Gastrocnemius medialis (tissue), 4 donors: ENCODE measurements at regions not wholly inside any gene's neighbourhood (a gene's known extent, or its start where the extent isn't known, plus 50 kb on each side); places are given as distances from the start of the nearest gene placed in this dataset.

Source experiments
- ATAC-seq, 2 donors: fragments of 150-250 bp; one replicate each; pipeline ENCODE4 v1.9.1; 2016
- DNase-seq, 2 donors: peaks; one replicate each; pipeline ENCODE4 v3.0.0-alpha.2; 2019
- H3K27ac ChIP-seq, 4 donors: fragments of 200-600 bp; sonication (generic); 1 replicate in 1 of 4; 2 replicates in 3 of 4; pipeline ENCODE4 v1.5.1; 2016 to 2018; ENCODE audit warnings: mild to moderate bottlenecking in 2 of 4, moderate library complexity in 1 of 4
- H3K27me3 ChIP-seq, 3 donors: fragments of 200-600 bp; sonication (generic) in 2 of 3; 1 replicate in 1 of 3; 2 replicates in 2 of 3; pipeline versions ENCODE4 v1.5.1 to v1.6.0; 2016 to 2019; ENCODE audit warnings: mild to moderate bottlenecking in 1 of 3, moderate library complexity in 1 of 3
- H3K36me3 ChIP-seq, 2 donors: fragments of 200-600 bp; sonication (generic) in 1 of 2; one replicate each; pipeline ENCODE4 v1.5.1; 2017 to 2018
- H3K4me1 ChIP-seq, 2 donors: fragments of 200-600 bp; sonication (generic) in 1 of 2; one replicate each; pipeline ENCODE4 v1.5.1; 2016 to 2017; ENCODE audit warnings: mild to moderate bottlenecking in 2 of 2
- H3K4me3 ChIP-seq, 4 donors: fragments of 200-600 bp; sonication (generic) in 3 of 4; 1 replicate in 1 of 4; 2 replicates in 3 of 4; pipeline ENCODE4 v1.5.1; 2016 to 2019; ENCODE audit warnings: mild to moderate bottlenecking in 2 of 4
- H3K9me3 ChIP-seq, 3 donors: fragments of 200-600 bp; sonication (generic) in 2 of 3; 1 replicate in 1 of 3; 2 replicates in 2 of 3; pipeline ENCODE4 v1.5.1; 2016 to 2019
- POLR2A ChIP-seq, 2 donors: fragments of 450-650 bp; IDR thresholded peaks; one replicate each; pipeline ENCODE4 v1.6.1; 2017; ENCODE audit warnings: antibody characterized with exemption in 2 of 2, mild to moderate bottlenecking in 2 of 2, moderate library complexity in 2 of 2
- in situ Hi-C, 4 donors: fragments of 200-750 bp; cut with MboI; loops; one replicate each; pipeline versions ENCODE4 v1.15.0 to v1.8.0; 2017; ENCODE audit warnings: low sequenced_read_pairs in 4 of 4
- intact Hi-C: fragments of 100-400 bp; cut with DNase I; formaldehyde crosslinking; loops from one replicate; pipeline ENCODE4 v1.15.1; 2023; ENCODE audit warnings: low total_unique reads
- TF ChIP-seq, protein P1 (sequence below), 5 experiments: fragments of 450-650 bp in 3 of 5; fragments of 200-600 bp in 2 of 5; sonication (generic) in 2 of 5; IDR thresholded peaks in 4 of 5; conservative IDR thresholded peaks in 1 of 5; 1 replicate in 4 of 5; 2 replicates in 1 of 5; pipeline ENCODE4 v1.5.1; 2016 to 2019; ENCODE audit warnings: antibody characterized with exemption in 5 of 5, mild to moderate bottlenecking in 3 of 5, moderate library complexity in 3 of 5

DNA sequence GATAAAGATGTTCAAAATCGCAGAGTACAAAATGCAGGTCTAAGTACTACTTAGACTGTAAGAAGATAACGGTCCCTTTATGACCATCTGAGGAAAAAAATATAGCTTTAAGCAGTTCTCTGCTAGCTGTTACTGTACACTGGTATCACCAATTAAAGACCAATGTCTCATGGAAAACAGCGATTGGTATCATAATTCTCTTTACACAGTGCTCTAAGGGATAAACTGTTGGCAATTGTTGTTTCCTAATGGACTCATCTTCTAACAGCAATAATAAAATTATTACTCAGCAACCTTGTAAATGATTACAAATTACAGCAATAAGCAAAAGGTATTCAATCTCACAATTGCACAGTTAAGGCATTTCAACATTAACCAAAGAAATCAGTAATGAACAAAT is 142.2 kb upstream of the DLGAP1 start:
- DNase-seq (no peak), ATAC-seq (no peak)
- Histone ChIP-seq H3K9me3 (no peaks in the 10 kb centered on the region), H3K36me3 (no peaks in the 10 kb centered on the region), H3K27me3 (no peaks in the 10 kb centered on the region), H3K27ac (no peak overlapping the region), H3K4me1 (no peaks in the 10 kb centered on the region), H3K4me3 (no peak overlapping the region)
- intact Hi-C loops (no loop called here), in situ Hi-C loops (no loop called here)
- TF ChIP-seq POLR2A (IDR thresholded peaks at IDR 0.05): no peak
- TF ChIP-seq, protein P1, sequence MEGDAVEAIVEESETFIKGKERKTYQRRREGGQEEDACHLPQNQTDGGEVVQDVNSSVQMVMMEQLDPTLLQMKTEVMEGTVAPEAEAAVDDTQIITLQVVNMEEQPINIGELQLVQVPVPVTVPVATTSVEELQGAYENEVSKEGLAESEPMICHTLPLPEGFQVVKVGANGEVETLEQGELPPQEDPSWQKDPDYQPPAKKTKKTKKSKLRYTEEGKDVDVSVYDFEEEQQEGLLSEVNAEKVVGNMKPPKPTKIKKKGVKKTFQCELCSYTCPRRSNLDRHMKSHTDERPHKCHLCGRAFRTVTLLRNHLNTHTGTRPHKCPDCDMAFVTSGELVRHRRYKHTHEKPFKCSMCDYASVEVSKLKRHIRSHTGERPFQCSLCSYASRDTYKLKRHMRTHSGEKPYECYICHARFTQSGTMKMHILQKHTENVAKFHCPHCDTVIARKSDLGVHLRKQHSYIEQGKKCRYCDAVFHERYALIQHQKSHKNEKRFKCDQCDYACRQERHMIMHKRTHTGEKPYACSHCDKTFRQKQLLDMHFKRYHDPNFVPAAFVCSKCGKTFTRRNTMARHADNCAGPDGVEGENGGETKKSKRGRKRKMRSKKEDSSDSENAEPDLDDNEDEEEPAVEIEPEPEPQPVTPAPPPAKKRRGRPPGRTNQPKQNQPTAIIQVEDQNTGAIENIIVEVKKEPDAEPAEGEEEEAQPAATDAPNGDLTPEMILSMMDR (IDR thresholded peaks at IDR 0.05 in 4 of 5, conservative IDR thresholded peaks at IDR 0.05 in 1 of 5): no peak

DNA sequence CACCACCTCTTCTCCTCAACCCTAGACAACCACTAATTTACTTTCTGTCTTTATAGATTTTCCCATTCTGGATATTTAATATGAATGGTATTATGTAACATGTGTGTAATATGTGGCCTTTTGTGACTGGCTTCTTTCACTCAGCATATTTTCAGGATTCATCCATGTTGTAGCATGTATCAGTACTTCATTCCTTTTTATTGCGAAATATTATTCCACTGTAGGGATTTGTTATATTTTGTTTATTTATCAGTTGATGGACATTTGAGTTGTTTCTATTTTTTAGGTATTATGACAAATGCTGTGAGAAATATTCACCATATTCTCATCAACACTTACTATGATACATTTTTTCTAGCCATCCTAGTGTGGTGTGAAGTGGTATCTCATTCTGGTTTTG is 138.8 kb upstream of the DLGAP1 start:
- Histone ChIP-seq H3K4me1 (no peaks in the 10 kb centered on the region), H3K27ac (no peak overlapping the region), H3K27me3 (no peaks in the 10 kb centered on the region), H3K9me3 (no peaks in the 10 kb centered on the region), H3K36me3 (no peaks in the 10 kb centered on the region), H3K4me3 (no peak overlapping the region)
- TF ChIP-seq, protein P1 (IDR thresholded peaks at IDR 0.05 in 4 of 5, conservative IDR thresholded peaks at IDR 0.05 in 1 of 5): no peak
- no peak for TF ChIP-seq POLR2A (IDR thresholded peaks at IDR 0.05)
- in situ Hi-C loops: no loop called here
- DNase-seq: no peak
- no peak for ATAC-seq
- intact Hi-C loops: no loop called here

GRCh38 chr18:4593459-4593858 is 138.4 kb upstream of the DLGAP1 start:
- no peak for DNase-seq
- no peaks in the 10 kb centered on the region for H3K9me3 ChIP-seq
- in situ Hi-C loops: no loop called here
- intact Hi-C loops: no loop called here
- H3K27me3 ChIP-seq: no peaks in the 10 kb centered on the region
- no peak overlapping the region for H3K4me3 ChIP-seq
- TF ChIP-seq POLR2A (IDR thresholded peaks at IDR 0.05): no peak
- TF ChIP-seq, protein P1 (IDR thresholded peaks at IDR 0.05 in 4 of 5, conservative IDR thresholded peaks at IDR 0.05 in 1 of 5): no peak
- no peaks in the 10 kb centered on the region for H3K4me1 ChIP-seq
- no peak overlapping the region for H3K27ac ChIP-seq
- ATAC-seq: no peak
- no peaks in the 10 kb centered on the region for H3K36me3 ChIP-seq

DNA sequence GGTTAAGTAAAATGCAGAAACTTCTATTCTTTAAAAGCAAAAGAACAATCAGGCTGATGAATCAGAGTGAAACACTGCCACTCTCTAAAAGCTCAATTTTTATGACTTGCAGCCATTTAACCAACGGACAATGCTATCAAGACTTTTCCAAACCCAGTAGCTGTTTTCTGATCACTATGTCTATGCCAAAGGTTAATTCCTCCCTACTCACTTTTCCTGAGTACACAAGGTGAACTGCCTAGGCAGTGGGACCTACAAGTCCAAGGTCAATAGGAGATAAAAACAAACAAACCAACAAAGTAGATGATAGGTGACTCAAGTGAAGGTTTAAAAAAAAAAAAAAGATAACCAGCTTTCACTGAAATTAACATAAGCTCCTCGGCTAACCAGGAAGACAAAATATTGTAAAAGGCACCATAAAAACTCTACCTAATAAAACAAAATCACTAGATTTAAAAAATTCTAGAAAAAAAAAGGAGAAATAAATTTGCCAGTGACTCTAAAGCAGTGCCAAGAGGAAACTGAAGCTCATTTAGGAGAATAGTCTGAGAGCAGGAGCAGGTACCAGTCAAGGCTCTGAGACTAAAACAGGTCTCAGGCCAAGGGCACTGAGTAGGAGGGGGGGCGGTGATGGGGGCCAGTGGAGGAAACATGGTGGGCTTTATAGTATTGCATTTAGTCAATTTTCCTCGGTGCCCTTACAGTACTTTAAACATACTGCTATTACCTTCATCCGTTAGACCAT is 134.1 kb upstream of the DLGAP1 start:
- no peaks in the 10 kb centered on the region for H3K4me1 ChIP-seq
- intact Hi-C loops (no loop called here), in situ Hi-C loops (no loop called here)
- no peak for DNase-seq
- ATAC-seq: no peak
- no peak overlapping the region for H3K4me3 ChIP-seq
- no peaks in the 10 kb centered on the region for H3K36me3 ChIP-seq
- TF ChIP-seq POLR2A (IDR thresholded peaks at IDR 0.05): no peak
- TF ChIP-seq, protein P1 (IDR thresholded peaks at IDR 0.05 in 4 of 5, conservative IDR thresholded peaks at IDR 0.05 in 1 of 5): no peak
- H3K27ac ChIP-seq: no peak overlapping the region
- no peaks in the 10 kb centered on the region for H3K27me3 ChIP-seq
- no peaks in the 10 kb centered on the region for H3K9me3 ChIP-seq

DNA sequence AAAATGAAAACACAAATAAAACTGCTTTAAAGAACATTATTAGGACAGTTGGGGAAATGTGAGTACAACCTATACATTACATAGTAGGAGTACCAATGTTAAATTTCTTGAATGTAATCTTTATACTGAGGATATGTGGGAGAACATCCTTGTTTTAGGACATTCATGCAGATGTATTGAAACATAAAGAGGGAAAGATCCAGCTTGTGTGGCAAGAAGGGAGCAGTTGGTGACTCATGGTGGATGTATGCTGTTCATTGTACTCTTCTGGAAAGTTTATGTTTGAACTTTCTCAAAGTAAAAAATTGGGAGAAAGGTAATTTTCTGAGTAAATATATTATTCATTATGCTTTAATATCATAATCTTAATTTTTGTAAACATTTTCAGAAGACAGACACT is 132.1 kb upstream of the DLGAP1 start:
- Histone ChIP-seq H3K4me3 (no peak overlapping the region), H3K27ac (no peak overlapping the region), H3K4me1 (no peaks in the 10 kb centered on the region), H3K27me3 (no peaks in the 10 kb centered on the region), H3K36me3 (no peaks in the 10 kb centered on the region), H3K9me3 (no peaks in the 10 kb centered on the region)
- no peak for ATAC-seq
- in situ Hi-C loops: no loop called here
- no peak for TF ChIP-seq POLR2A (IDR thresholded peaks at IDR 0.05)
- TF ChIP-seq, protein P1 (IDR thresholded peaks at IDR 0.05 in 4 of 5, conservative IDR thresholded peaks at IDR 0.05 in 1 of 5): no peak
- no peak for DNase-seq
- intact Hi-C loops: no loop called here
